ENCODE measurements at regions not wholly inside any gene's neighbourhood (a gene's known extent, or its start where the extent isn't known, plus 50 kb on each side); places are given as distances from the start of the nearest gene placed in this dataset.
A peak's percentile ranks its signal among the peaks of the same experiment; 100 is the strongest.

DNA sequence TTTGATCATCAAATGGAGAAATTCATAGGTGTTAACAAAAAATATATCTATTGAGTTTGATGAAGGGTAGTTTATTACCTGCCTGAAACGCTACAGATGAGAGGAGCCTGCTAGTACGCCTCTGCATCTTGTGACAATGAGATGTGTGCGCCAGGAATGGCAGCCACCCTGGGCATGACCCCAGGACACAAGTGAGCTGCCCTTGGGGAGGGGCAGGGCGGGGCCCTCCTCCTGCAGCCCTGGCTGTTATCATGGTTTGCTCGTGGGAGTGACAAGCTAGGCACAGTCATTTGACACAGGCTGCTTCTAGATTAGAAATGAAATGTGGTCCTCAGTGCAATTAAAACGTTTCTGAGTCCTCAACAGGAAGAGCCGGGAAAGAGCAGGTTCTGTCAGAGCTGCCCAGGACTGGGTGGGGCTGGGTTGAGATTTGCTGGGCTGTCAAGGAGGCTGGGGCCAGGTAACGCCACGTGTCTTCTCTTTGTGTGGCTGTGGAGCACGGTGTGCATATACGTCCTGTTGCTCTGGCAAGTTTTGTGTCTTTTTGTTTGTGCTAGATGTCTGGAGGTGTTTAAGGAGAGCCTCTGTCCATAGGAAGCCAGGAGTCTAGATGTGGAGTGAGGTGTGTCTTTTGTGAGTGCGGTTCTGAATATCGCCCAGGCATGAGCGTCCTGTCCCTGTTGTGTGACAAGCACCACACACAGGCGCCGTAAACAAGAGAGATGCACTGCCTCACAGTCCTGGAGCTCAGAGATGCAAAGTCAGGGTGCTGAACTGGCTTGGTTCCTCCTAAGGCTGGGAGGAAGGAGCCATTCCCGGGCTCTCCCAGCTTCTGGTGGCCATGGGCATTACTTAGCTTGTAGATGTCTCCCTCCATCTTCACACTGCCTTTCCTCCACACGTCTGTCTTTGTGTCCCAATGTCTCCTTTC lies 129.0 kb upstream of the IRX4 start:
- H3K27ac ChIP-seq, result no peak overlapping the region
- H3K36me3 ChIP-seq, result no peaks in the 10 kb centered on the region
- H3K4me1 ChIP-seq, result no peaks in the 10 kb centered on the region
- no peak overlapping the region for H3K4me3 ChIP-seq
- peaks cover 12% of the 10 kb centered on the region for H3K27me3 ChIP-seq (ENCODE audit: low read depth)
- intact Hi-C loops (cut with DNase I), result no loop called here
- no peak for DNase-seq
- ATAC-seq, result no peak
- H3K9me3 ChIP-seq, result no peaks in the 10 kb centered on the region
- TF ChIP-seq CTCF (IDR thresholded peaks at IDR 0.05), result no peak

DNA sequence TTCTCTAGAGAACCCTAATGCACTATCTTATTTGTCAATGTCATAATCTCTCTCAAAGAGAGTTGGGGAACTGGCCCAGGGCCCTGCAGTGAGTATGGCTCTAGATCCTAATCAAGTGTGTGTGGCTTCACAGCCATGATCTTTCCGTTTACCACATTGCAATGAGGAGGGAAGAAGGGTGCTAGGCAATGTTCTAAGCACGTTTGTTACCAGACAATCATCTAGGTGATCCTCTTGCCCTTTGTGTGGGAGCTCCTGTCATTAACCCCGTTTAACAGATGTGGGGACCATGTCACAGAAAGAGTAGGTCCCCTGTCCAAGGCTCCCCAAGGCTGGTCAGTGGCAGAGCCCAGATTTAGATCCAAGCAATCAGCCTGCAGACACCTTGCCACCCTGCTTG lies 128.2 kb upstream of the IRX4 start:
- Histone ChIP-seq H3K4me1 (no peaks in the 10 kb centered on the region), H3K4me3 (no peak overlapping the region), H3K36me3 (no peaks in the 10 kb centered on the region), H3K27me3 (ENCODE audit: low read depth) (peaks cover 12% of the 10 kb centered on the region), H3K9me3 (no peaks in the 10 kb centered on the region), H3K27ac (no peak overlapping the region)
- TF ChIP-seq CTCF (IDR thresholded peaks at IDR 0.05), result no peak
- ATAC-seq (no peak), DNase-seq (no peak)
- intact Hi-C loops (cut with DNase I), result no loop called here

DNA sequence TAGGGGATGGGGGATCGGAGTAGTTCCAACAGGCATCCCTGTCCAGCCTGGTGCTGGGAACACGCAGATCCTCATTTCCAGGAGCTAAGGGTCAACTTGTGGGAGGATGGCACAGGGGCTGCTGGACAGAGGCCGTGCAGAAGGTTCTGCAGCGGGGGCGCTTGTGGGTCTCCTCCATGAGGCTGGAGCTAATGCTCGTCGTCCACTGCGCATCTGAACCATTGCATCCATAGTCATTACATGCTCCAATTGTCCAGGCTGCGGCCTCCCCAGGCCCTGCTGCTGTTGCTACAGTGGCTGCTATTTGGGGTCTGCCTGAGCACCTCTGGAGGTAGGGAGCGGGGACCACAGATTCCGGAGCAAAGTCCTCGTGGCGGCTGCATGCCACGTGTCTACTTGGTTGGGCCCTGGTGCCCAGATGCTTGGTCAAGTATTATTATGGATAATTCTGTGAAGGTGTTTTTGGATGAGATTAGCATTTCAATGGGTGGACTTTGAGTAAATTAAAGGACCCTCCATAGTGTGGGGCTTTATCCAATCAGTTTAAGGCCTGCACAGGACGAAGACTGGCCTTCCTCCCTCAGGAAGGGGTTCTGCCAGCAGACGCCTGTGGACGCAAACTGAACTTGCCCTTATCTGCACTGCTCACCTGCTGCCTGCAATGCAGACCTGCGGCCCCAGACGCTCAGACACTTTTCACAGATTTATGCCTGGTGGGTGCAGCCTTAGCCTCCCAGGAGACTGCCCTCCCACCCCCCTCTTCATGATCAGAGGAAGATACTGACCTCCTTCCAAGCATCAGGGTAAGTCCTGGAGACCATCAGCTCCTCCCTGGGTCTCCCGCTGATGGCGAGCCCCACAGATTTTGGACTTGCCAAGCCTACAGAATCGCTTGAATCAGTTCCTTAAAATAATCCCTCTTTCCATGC lies 127.5 kb upstream of the IRX4 start:
- no peak for TF ChIP-seq CTCF (IDR thresholded peaks at IDR 0.05)
- intact Hi-C loops (cut with DNase I), result no loop called here
- ATAC-seq (no peak), DNase-seq (no peak)
- Histone ChIP-seq H3K4me1 (no peaks in the 10 kb centered on the region), H3K4me3 (no peak overlapping the region), H3K9me3 (no peaks in the 10 kb centered on the region), H3K36me3 (no peaks in the 10 kb centered on the region), H3K27me3 (ENCODE audit: low read depth) (peaks cover 12% of the 10 kb centered on the region), H3K27ac (no peak overlapping the region)

DNA sequence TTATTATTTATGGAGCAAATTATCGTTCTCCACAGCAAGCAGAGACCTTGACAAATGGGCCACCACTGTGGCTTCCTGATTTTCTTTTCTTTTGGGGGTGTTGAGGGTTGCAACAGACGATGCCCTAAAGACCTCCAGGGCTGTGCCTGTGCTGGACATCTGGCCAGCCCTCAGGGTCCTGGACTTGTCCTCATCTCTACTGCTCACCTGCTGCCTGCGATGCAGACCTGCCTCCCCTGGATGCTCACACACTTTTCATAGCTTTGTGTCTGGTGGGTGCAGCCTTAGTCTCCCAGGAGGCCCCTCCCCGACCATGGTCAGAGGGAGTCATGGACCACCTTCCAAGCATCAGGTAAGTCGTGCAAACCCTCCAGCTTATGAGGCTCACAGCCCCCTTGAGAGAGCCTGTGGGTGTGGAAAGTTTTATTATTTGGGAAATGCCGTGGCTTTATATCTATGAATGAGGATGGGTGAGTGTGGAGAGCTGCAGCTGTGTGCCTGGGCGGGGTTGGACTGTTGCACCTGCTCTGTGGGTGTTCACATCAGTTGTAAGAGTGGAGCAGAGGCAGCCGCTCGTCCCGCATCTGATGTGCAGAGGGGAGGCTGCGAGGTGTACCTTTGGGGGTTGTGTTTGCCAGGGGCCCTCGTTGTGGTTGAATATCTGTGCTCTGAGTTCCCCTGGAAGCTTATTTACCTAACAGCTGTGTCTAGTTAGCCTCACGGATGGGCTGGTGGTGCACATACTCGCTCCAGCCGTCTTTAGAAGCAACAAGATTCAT lies 126.3 kb upstream of the IRX4 start:
- ATAC-seq, result no peak
- DNase-seq, result no peak
- Histone ChIP-seq H3K27ac (no peak overlapping the region), H3K4me1 (no peaks in the 10 kb centered on the region), H3K4me3 (no peak overlapping the region), H3K9me3 (no peaks in the 10 kb centered on the region), H3K36me3 (no peaks in the 10 kb centered on the region), H3K27me3 (ENCODE audit: low read depth) (peaks cover 15% of the 10 kb centered on the region)
- intact Hi-C loops (cut with DNase I), result no loop called here
- no peak for TF ChIP-seq CTCF (IDR thresholded peaks at IDR 0.05)

GRCh38 chr5:2007878-2008501 lies 125.3 kb upstream of the IRX4 start:
- Histone ChIP-seq H3K36me3 (no peaks in the 10 kb centered on the region), H3K4me1 (no peaks in the 10 kb centered on the region), H3K27ac (no peak overlapping the region), H3K27me3 (ENCODE audit: low read depth) (peaks cover 23% of the 10 kb centered on the region), H3K4me3 (peak overlapping the region; percentile 6), H3K9me3 (no peaks in the 10 kb centered on the region)
- DNase-seq (no peak), ATAC-seq (peak; percentile 44 to 61)
- intact Hi-C loops (cut with DNase I), result no loop called here
- no peak for TF ChIP-seq CTCF (IDR thresholded peaks at IDR 0.05)

All from lower lobe of right lung (tissue), 2 donors.